Stomach (tissue), 4 donors: ENCODE measurements at regions not wholly inside any gene's neighbourhood (a gene's known extent, or its start where the extent isn't known, plus 50 kb on each side); places are given as distances from the start of the nearest gene placed in this dataset.

ENCODE experiments used
- EP300 ChIP-seq: sonication (generic); formaldehyde crosslinking; IDR thresholded peaks from one replicate; pipeline ENCODE4 v1.6.1; 2017; ENCODE audit warnings: antibody characterized with exemption
- TF ChIP-seq, protein P1 (sequence below), 7 experiments: fragments of 450-650 bp in 4 of 7; fragments of 200-600 bp in 3 of 7; sonication (generic) in 3 of 7; IDR thresholded peaks; one replicate each; pipeline ENCODE4 v1.5.1; 2016 to 2019; ENCODE audit warnings: antibody characterized with exemption in 7 of 7, control low read depth in 2 of 7, mild to moderate bottlenecking in 1 of 7

DNA sequence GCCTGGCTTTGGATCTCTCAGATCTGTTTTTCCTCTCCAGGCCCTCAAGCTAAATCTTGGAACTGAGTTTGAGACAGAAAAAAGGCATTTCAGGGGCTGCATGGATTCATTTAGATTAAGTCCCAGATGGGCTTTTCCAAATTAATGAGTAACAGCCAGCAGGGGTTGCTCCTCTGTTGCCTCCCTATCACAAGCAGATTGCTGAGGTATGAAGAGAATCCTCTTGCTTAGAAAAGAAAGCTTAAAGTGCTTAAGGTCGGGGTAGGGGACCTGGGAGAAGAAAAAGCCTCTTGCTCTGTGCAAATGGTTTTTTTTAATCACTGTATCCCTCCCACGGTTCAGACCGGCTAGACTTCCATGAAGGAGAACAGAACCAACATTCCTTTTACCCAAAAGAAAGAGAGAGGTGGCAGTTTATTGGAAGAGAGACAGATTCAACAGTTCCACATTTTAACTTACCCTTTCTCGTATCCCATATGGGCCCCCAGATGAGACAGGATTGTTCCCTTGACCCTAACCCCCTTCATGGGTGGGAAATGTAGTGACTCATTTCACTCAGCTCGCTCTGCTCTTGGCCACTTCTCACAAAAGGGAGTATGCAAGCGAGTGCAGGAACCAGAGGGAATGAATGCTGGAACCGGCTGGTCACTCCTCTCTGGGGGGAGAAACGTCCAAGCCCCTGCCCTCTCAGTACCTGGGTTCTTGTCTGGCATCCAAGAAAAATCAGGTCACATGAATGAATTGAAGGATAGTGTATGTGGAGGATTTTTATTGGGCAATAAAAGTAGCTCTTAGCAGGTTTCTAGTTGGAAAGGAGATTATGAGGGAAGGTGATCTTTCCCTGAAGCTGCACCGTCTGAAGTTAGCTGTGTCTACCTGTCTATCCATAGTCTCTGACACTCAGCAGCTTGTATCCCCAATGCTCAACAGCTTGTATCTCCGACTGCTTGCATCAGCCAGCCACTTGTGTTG, 745.2 kb downstream of the SI start:
- TF ChIP-seq, protein P1, sequence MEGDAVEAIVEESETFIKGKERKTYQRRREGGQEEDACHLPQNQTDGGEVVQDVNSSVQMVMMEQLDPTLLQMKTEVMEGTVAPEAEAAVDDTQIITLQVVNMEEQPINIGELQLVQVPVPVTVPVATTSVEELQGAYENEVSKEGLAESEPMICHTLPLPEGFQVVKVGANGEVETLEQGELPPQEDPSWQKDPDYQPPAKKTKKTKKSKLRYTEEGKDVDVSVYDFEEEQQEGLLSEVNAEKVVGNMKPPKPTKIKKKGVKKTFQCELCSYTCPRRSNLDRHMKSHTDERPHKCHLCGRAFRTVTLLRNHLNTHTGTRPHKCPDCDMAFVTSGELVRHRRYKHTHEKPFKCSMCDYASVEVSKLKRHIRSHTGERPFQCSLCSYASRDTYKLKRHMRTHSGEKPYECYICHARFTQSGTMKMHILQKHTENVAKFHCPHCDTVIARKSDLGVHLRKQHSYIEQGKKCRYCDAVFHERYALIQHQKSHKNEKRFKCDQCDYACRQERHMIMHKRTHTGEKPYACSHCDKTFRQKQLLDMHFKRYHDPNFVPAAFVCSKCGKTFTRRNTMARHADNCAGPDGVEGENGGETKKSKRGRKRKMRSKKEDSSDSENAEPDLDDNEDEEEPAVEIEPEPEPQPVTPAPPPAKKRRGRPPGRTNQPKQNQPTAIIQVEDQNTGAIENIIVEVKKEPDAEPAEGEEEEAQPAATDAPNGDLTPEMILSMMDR (IDR thresholded peaks at IDR 0.05): no peak
- no peak for TF ChIP-seq EP300
